HK-2 (cell line): ENCODE measurements at regions not wholly inside any gene's neighbourhood (a gene's known extent, or its start where the extent isn't known, plus 50 kb on each side); places are given as distances from the start of the nearest gene placed in this dataset.

Source experiments
- DNase-seq: peaks from one replicate; pipeline ENCODE4 v3.0.0-alpha.2; 2018; ENCODE audit not compliant: unreplicated experiment

DNA sequence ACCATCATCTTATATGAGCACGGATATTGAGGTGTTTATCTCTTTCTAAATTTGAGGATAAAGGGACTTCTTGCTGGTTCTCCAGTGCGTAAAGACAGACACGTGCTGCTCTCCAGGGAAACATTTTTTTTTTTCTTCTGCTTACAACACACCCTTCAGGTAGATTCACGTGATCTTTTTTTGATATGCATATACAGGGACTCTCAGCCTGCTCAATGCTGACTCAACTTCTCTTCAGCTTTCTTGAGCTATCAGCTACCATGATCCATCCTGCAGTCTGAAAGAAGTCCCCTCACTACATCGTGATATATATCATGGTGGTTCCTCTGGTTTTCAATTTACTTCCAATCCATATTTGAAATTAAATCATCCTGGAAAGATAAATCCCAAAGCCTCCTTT, 87.1 kb upstream of the SLITRK3 start:
- no peak for DNase-seq

DNA sequence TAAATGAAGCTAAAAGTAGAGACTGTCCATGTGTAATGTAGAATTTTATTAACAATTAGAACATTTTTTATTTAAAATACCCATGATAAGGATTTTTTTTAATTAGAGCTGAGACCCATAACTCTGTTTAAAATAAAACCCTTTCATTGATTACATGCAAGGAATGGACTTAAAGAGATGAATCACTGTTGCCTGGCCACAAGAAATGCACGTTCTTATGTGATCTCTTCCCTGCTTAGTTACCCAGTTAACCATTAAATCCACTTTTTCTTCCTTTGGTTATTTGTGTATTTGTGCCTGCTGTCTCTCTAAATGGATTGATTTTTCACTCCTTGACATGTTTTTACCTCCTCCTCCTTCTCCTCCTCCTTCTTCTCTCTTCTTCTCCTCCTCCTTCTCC, 83.3 kb upstream of the SLITRK3 start:
- DNase-seq = no peak

- DNase-seq = no peak
These were observed 77.2 kb upstream of the SLITRK3 start for GRCh38 chr3:165273411-165273810.

DNA sequence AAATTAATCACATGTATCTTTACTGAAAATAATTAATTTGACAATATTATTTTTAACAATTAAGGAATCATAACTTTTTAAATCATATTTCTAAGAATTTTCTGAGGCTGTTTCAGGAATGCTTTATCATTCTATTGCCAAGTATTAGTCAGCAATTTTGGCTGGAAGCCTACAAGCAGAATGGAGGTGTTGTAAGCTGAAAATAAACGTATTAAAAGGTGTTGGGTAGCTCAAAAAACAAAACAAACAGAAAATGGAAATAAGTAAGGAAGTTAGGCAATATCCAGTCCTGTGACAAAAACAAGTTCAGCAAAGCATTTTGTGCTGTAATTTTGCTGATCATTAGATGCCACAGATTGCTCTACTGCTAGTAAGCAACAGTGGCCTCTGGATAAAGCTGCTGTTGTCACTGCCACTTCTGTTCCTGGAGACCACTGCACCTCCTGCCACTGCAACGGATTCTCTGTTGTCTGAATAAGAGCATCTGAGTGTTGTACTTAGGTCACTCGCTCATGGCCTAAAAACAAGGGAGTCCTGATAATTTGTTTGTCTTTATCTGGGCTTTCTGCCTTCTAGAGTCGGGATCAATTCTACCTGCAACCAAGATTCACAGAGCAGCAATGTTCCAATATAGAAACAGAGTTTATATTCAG, 63.5 kb upstream of the SLITRK3 start:
- no peak for DNase-seq

DNA sequence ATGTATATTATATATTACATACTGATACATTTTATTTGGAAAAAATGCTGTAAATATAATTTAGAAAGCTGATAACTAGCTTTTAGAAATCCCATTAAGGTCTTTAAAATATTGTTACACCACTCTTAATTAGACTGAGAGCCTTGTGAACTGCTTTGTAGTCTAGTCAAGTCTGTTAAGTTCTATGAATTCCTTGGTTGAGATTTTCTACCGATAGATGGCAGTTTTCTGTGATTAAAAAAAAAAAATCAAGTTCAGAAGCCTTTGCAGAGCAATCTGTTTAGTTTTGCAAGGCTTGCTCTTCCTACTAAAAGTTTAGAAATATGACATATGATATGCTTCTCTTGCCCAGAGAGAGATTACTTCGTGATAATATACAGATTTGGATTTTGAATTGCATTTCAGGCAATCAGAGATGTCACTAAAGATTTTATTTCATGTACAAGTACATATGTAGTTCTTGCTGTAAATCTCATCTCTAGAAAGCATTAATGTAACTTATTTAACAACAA, 60.4 kb upstream of the SLITRK3 start:
- DNase-seq = no peak

DNA sequence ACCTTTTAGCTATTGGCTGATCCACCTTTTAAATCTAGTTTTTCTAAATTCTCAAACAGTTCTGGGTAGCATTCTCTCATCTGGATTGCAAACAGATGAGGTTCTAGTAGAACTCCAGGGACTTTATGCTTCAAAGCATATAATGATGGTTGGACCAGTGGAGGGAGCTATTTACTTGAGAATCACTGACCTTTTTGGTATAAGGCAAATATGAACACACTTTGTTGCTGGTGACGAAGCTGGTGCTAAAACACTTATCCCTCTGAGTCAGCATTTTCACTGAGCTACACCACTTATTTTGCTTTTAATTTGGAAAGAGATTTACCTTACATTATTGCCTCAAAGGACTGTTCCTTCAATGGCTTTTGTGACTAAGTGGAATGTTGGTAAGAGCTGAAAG, 58.6 kb upstream of the SLITRK3 start:
- peak; percentile 21 for DNase-seq
